ENCODE measurements at regions not wholly inside any gene's neighbourhood (a gene's known extent, or its start where the extent isn't known, plus 50 kb on each side); places are given as distances from the start of the nearest gene placed in this dataset.

DNA sequence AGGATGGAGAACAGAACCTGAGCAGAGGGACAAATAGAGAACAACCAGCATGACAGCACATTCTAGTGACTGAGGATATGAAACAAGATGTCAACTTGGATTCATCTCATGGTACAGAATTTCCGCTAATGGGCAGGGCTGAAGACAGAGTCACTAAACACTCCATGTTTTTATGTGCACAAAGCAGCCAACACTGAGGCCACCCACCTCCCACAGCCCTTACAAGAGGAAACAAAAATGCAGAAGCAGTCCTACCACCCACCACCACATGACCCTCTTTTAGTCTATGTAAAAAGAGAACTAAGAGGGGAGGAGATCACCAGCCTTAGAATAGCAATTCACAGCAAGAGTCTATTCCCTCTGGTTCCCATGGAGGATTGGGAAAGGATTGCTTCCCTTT lies 131.4 kb upstream of the UBE2E2 start:
- intact Hi-C loops (cut with DNase I, micrococcal nuclease) = no loop called here
- H3K27ac Mint-ChIP-seq = no peak overlapping the region
- Histone ChIP-seq H3K9me3 (ENCODE audit: control insufficient read depth in 1 of 2, insufficient read depth in 1 of 2, low read length in 2 of 2) (peaks cover 0 to 6% of the 10 kb centered on the region in 2 experiments), H3K36me3 (ENCODE audit: insufficient read depth, low read length) (no peaks in the 10 kb centered on the region), H3K4me3 (ENCODE audit: low read length) (no peak overlapping the region), H3K27me3 (ENCODE audit: control insufficient read depth in 1 of 2, insufficient read depth in 2 of 2, low read length in 2 of 2) (no peaks in the 10 kb centered on the region), H3K4me1 (ENCODE audit: insufficient read depth, low read length) (no peaks in the 10 kb centered on the region), H3K27ac (ENCODE audit: low read depth in 1 of 2, low read length in 2 of 2) (no peak overlapping the region)
- H3K4me3 Mint-ChIP-seq = no peak overlapping the region
- DNase-seq (peak in 3 of 14 experiments; percentile 24 to 48 (median 41)), ATAC-seq (ENCODE audit: poor library complexity) (no peak)
- H3K27me3 Mint-ChIP-seq = no peaks in the 10 kb centered on the region
- TF ChIP-seq, protein P1, sequence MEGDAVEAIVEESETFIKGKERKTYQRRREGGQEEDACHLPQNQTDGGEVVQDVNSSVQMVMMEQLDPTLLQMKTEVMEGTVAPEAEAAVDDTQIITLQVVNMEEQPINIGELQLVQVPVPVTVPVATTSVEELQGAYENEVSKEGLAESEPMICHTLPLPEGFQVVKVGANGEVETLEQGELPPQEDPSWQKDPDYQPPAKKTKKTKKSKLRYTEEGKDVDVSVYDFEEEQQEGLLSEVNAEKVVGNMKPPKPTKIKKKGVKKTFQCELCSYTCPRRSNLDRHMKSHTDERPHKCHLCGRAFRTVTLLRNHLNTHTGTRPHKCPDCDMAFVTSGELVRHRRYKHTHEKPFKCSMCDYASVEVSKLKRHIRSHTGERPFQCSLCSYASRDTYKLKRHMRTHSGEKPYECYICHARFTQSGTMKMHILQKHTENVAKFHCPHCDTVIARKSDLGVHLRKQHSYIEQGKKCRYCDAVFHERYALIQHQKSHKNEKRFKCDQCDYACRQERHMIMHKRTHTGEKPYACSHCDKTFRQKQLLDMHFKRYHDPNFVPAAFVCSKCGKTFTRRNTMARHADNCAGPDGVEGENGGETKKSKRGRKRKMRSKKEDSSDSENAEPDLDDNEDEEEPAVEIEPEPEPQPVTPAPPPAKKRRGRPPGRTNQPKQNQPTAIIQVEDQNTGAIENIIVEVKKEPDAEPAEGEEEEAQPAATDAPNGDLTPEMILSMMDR (IDR thresholded peaks at IDR 0.05) = no peak
- ChIA-PET POLR2A (no interaction called here), CTCF (no interaction called here)
- H3K9me3 Mint-ChIP-seq = no peaks in the 10 kb centered on the region
- no peaks in the 10 kb centered on the region for H3K36me3 Mint-ChIP-seq (ENCODE audit: low read depth)
- no peaks in the 10 kb centered on the region for H3K4me1 Mint-ChIP-seq (ENCODE audit: low read depth)

DNA sequence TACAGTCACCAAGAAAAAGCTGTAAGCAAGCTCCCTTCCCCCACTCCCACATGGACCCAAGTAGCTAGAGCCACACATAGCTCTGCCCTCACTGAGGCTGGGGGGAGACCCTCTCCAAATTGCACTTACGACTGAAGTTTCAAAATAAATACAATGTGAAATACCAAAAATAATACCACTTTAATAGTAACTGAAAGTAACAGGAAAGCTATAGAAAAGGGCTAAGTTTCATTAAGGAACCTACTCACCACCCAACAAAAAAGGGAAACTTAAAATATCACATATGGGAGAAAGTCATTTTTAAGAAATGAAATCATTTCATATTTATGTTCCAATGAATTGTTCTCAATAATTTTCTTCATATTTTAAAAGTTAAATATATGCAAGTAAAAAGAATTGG lies 130.4 kb upstream of the UBE2E2 start:
- Histone ChIP-seq H3K36me3 (ENCODE audit: insufficient read depth, low read length) (no peaks in the 10 kb centered on the region), H3K27ac (ENCODE audit: low read depth in 1 of 2, low read length in 2 of 2) (no peak overlapping the region), H3K4me3 (ENCODE audit: low read length) (no peak overlapping the region), H3K4me1 (ENCODE audit: insufficient read depth, low read length) (no peaks in the 10 kb centered on the region), H3K9me3 (ENCODE audit: control insufficient read depth in 1 of 2, insufficient read depth in 1 of 2, low read length in 2 of 2) (peaks cover 0 to 6% of the 10 kb centered on the region in 2 experiments), H3K27me3 (ENCODE audit: control insufficient read depth in 1 of 2, insufficient read depth in 2 of 2, low read length in 2 of 2) (no peaks in the 10 kb centered on the region)
- Mint-ChIP-seq H3K27me3 (no peaks in the 10 kb centered on the region), H3K4me3 (no peak overlapping the region), H3K27ac (no peak overlapping the region), H3K9me3 (no peaks in the 10 kb centered on the region), H3K36me3 (ENCODE audit: low read depth) (no peaks in the 10 kb centered on the region), H3K4me1 (ENCODE audit: low read depth) (no peaks in the 10 kb centered on the region)
- no peak for ATAC-seq (ENCODE audit: poor library complexity)
- intact Hi-C loops (cut with DNase I, micrococcal nuclease) = no loop called here
- TF ChIP-seq, protein P1 (IDR thresholded peaks at IDR 0.05) = no peak
- CTCF ChIA-PET = no interaction called here
- DNase-seq = no peak
- POLR2A ChIA-PET = no interaction called here

DNA sequence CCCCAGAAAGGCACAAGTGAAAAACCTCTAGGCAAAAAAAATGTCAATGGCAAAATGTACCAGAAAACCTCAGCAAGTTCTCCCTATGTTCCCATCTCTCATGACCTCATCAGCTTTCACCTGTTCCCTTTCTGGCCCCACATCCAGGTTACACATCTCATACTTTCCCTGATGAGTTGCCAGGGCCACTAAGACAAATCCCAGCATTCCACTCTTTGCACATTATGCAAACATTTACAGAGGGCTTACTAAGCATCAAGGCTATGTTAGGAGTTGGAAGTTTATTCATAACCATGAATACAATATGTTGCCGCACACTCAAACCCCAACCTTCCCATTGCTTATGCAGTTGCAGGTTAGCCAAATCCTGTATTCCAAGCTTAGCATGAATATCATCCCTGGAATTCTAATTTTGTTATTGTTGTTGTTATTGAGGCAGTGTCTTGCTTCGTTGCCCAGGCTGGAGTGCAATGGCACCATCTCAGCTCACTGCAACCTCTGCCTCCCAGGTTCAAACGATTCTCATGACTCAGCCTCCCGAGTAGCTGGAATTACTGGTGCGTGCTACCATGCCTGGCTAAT lies 129.3 kb upstream of the UBE2E2 start:
- Histone ChIP-seq H3K4me1 (ENCODE audit: insufficient read depth, low read length) (no peaks in the 10 kb centered on the region), H3K36me3 (ENCODE audit: insufficient read depth, low read length) (no peaks in the 10 kb centered on the region), H3K27ac (ENCODE audit: low read depth in 1 of 2, low read length in 2 of 2) (no peak overlapping the region), H3K9me3 (ENCODE audit: control insufficient read depth in 1 of 2, insufficient read depth in 1 of 2, low read length in 2 of 2) (peaks cover 0 to 6% of the 10 kb centered on the region in 2 experiments), H3K4me3 (ENCODE audit: low read length) (no peak overlapping the region), H3K27me3 (ENCODE audit: control insufficient read depth in 1 of 2, insufficient read depth in 2 of 2, low read length in 2 of 2) (no peaks in the 10 kb centered on the region)
- CTCF ChIA-PET = no interaction called here
- Mint-ChIP-seq H3K9me3 (no peaks in the 10 kb centered on the region), H3K27ac (no peak overlapping the region), H3K36me3 (ENCODE audit: low read depth) (no peaks in the 10 kb centered on the region), H3K4me1 (ENCODE audit: low read depth) (no peaks in the 10 kb centered on the region), H3K27me3 (no peaks in the 10 kb centered on the region), H3K4me3 (no peak overlapping the region)
- intact Hi-C loops (cut with DNase I, micrococcal nuclease) = no loop called here
- no peak for ATAC-seq (ENCODE audit: poor library complexity)
- no peak for DNase-seq
- POLR2A ChIA-PET = no interaction called here
- TF ChIP-seq, protein P1 (IDR thresholded peaks at IDR 0.05) = no peak

Measured in CD4-positive, alpha-beta T cell (primary cell).